GM13977 (cell line): ENCODE measurements at regions not wholly inside any gene's neighbourhood (a gene's known extent, or its start where the extent isn't known, plus 50 kb on each side); places are given as distances from the start of the nearest gene placed in this dataset.

ENCODE experiments used
- DNase-seq: peaks from one replicate; pipeline ENCODE4 v3.0.0; 2012; ENCODE audit warnings: low spot score
- in situ Hi-C: fragments of 300-500 bp; cut with MboI; formaldehyde crosslinking; loops from one replicate; pipeline ENCODE4 v1.12.0; 2022; ENCODE audit warnings: low sequenced_read_pairs, low pct_unique_long_range_greater_than_20kb, mixed read lengths, inconsistent platforms; ENCODE audit not compliant: unreplicated experiment
- TF ChIP-seq, protein P1 (sequence below): IDR thresholded peaks from 2 replicates; pipeline ENCODE4 v1.5.1; 2012; ENCODE audit warnings: mild to moderate bottlenecking, control low read depth; ENCODE audit not compliant: insufficient read depth; ENCODE audit errors: extremely low read depth, missing control alignments

DNA sequence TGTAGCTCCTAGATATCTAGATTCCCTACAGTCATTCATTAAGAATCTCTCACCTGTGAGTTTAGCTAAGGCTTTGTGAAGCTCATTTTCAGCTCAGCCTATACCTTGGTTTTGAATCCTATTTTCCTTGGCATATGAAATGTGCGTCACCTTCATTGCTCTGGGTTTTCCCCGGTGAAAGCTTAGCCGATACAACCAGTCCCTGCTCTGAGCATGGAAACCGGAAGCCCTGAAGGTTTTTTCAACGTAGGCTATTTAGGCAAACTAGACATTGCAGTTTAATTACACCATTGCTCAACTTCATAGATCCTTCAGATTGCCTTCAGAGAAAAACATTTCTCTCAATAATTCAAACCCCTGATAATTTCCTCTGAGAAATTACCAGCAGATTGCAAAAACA lies 206.8 kb upstream of the TPRG1 start:
- TF ChIP-seq, protein P1, sequence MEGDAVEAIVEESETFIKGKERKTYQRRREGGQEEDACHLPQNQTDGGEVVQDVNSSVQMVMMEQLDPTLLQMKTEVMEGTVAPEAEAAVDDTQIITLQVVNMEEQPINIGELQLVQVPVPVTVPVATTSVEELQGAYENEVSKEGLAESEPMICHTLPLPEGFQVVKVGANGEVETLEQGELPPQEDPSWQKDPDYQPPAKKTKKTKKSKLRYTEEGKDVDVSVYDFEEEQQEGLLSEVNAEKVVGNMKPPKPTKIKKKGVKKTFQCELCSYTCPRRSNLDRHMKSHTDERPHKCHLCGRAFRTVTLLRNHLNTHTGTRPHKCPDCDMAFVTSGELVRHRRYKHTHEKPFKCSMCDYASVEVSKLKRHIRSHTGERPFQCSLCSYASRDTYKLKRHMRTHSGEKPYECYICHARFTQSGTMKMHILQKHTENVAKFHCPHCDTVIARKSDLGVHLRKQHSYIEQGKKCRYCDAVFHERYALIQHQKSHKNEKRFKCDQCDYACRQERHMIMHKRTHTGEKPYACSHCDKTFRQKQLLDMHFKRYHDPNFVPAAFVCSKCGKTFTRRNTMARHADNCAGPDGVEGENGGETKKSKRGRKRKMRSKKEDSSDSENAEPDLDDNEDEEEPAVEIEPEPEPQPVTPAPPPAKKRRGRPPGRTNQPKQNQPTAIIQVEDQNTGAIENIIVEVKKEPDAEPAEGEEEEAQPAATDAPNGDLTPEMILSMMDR, result no peak
- DNase-seq, result no peak
- in situ Hi-C loops, result no loop called here

DNA sequence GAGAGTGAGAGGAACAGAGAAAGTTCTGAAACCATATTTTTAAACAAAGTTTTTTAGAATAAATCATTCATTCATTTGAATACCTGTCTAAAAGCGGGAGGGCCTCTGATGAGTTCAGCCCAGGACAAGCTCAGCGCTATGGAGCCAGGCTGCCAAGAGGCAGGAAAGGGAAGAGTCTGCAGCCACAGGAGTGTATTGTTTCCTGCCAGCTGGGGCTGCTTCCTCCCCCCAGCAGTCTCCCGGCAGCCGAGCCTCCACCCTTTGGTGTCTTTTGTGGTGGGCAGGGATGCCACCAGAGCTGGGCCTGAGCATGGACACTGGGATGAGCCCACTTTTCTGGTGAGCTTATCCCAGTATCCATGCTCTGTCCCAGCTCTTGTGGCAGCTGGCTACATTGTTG lies 199.5 kb upstream of the TPRG1 start:
- DNase-seq, result no peak
- in situ Hi-C loops, result no loop called here
- TF ChIP-seq, protein P1, result no peak

DNA sequence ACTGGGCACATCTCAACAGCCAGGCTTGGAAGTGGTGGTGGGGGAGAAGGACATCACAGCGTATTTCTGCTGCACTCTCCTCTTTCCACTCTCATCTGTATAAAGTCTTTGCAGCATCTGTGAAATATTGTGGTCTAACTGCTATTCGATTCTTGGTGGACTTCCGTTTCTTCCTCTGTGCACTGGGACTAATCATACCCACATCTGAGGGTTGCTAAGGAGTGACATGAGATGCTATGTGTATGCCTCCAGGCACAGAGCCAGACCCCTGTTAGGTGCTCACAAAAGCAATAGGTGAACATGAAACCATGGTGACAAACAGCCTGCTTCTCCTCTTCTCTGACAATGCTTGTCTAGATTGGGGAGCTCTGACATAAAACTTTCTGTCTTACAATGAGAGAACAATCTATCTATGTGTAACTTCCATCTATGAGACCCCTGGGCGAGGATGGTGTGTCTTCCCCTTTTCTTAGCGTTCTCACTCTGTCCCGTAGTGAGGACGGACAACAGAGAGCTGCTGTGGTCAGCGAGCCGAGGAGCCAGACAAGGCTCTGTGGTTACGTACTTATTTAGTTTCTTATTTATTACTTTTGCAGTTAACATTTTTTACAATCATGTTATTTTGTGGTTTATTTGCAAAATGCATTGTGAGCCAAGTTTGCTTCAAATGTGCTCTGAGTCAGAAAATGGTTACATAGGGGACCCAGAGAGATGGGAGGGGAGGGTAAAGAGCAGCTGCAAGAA lies 196.7 kb upstream of the TPRG1 start:
- no peak for DNase-seq
- TF ChIP-seq, protein P1, result no peak
- in situ Hi-C loops, result no loop called here

DNA sequence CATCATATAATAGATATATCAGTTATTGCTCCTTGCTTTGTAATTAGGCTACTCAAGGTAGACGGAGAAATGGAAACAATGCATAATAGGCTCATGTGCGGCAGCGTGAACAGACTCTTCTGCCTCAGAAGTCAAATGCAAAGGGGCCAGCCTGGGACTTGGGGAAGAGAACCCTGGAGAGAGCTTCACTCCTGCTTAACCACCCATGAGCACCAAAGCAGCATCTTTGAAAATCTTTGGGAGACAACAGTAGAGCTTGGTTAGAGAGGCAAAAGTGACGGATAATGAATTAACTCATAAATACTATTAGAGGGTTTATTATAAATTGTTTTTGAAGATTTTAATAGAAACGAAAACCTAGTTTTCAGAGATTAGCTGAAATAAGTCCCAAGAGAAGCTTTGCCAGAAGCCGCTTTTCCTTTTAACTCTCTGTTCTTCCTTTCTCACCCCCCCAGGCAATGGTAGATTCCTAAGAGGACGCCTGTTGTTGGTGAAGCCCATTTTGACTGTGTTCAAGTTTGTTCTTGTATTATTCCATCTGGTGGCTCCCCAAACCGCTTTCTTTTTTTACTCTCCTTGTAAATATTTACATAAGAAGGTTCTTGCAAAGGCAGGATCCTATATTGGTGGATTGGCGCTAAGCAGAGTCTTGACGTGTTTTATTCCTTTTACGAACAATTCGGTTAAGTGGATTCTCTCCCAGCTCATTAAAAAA lies 196.0 kb upstream of the TPRG1 start:
- in situ Hi-C loops, result no loop called here
- no peak for DNase-seq
- TF ChIP-seq, protein P1, result no peak

DNA sequence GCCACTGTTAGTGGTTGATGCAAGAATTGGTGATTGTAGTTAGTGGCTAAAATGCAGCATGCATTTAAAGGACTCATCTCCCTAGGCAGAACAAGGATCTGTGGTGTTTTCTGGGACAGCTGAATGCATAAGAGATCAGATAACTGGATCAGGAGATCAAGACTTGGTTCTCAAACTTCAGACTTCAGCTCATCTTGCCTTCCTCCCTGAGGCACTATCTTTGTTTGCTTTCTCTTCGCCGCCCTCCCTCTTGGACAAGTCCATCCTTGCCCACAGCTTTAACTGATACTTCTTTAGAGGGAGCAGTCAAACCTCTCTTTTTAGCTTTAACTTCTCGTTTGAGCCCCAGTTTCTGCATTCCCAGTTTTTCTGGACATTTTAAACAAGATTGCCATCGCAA lies 195.4 kb upstream of the TPRG1 start:
- TF ChIP-seq, protein P1, result no peak
- in situ Hi-C loops, result no loop called here
- no peak for DNase-seq

DNA sequence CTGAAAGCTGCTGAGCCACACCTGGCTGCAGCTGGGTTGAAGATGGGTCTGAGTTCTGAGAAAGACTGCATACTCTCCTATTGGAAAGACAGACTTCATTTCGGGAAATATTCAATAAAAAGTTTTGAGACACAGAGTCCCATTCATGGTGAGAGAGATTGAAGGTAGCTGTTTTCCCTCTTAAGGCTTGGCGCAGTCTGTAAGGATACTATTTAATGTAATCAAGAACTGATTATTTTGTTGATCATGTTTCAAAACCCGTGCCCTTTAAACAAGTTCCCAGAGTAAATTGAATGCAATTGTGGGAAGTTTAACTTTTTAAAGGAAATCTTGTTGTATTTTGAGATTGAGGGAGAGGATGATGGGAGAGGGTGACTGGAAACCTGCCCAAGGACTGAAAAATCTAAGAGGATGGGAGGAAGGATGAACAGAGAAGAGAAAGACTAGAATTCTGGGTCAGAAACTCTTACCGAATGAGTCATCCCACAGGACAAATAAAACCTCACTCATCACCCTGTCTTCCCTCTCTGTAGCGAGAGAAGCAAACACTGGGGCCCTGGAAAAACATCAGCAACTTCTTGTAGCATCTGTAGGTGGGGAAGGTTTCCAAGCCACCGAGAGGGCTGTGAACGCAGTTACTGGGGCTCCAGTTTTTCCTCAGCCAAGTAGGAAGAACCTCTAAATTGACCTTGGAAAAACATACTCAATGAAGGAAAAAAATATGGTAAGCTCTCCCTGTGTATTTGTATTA lies 193.2 kb upstream of the TPRG1 start:
- DNase-seq, result no peak
- TF ChIP-seq, protein P1, result no peak
- in situ Hi-C loops, result no loop called here
